ENCODE measurements at regions not wholly inside any gene's neighbourhood (a gene's known extent, or its start where the extent isn't known, plus 50 kb on each side); places are given as distances from the start of the nearest gene placed in this dataset.

DNA sequence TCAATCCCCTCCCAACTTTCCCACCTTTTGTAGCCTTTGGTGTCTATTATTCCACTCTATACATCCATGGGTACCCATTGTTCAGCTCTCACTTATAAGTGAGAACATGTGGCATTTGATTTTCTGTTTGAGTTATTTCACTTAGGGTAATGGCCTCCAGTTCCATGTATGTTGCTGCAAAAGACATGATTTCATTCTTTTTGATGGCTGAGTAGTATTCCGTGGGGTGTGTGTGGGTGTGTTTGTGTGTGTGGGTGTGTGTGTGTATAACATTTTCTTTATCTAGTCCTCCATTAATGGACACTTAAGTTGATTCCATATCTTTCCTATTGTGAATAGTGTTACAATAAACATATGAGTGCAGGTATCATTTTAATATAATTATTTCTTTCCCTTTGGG lies 157.5 kb upstream of the FSTL4 start:
- no peak for DNase-seq (ENCODE audit: low read depth)

DNA sequence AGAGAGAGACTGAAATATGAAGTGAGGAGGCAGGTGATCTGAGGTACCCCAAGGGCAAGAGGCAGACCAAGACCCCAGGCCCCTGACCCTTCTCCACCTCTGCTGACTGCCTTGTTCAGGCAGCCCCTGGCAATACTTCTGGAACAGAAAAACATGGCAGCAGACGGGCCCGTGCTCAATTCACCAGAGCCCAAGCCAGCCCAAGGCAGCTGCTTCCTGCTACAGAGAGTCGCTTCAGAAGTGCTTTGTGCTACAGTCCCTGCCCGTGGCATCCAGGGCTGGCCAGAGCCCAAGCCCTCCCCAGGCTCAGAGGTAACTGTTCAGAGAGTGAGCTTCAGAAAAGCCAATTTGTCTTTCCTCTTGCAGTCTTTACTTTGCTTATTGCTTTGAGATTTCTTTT lies 151.4 kb upstream of the FSTL4 start:
- DNase-seq (ENCODE audit: low read depth): no peak

DNA sequence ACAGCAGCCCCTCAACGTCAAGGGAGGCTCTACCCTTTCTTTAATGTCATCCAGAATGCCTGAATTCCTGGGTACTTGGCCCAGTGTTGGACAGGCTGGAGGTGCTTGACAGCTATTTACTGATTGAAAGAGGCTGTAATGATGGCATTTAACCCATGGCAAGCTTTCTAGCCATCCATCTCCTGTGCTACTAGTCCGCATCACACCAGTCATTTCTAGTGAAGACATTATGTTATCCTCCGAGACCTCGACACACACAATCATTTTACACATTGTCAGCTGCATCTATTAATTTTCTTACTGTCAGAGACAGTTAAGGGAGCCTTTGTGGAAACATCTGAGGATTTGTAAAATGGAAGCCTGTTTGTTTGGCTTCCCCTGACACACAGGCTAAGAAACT lies 149.3 kb upstream of the FSTL4 start:
- DNase-seq (ENCODE audit: low read depth): no peak

DNA sequence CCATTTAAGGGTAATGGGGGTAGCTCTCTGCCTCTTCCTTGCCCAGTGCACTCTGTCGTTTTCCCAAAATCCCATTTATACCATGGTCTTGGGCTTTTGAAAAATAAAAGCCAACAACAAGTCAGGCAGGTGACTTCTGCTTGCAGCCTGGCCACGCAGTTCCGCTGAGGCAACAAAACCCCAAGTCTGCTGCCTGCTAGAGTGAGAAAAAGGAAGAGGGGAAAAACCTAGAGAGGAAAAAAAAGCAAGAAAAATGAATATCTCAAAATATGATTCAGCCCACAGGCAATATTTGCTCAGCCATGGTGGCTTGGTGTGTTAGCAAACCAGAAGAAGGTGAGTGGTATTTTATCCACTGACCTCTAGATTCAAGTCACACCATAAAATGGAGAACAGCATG lies 148.2 kb upstream of the FSTL4 start:
- DNase-seq (ENCODE audit: low read depth): no peak

DNA sequence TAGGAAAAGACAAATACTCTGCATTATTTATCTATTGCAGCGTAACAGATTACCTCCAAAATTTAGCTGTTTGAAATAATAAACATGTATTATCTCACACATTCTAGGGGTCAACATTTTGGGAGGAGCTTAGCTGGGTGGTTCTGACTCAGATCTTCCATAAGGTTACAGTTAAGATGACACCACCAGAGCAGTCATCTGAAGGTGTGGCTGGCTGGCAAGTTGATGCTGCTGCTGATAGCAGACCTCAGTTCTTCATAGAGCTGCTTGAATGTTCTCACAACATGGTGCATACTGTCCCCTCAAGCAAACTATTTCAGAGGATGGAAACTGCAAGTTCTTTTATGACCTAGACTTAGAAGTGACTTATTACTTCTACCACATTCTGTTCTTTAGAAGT lies 146.3 kb upstream of the FSTL4 start:
- no peak for DNase-seq (ENCODE audit: low read depth)

DNA sequence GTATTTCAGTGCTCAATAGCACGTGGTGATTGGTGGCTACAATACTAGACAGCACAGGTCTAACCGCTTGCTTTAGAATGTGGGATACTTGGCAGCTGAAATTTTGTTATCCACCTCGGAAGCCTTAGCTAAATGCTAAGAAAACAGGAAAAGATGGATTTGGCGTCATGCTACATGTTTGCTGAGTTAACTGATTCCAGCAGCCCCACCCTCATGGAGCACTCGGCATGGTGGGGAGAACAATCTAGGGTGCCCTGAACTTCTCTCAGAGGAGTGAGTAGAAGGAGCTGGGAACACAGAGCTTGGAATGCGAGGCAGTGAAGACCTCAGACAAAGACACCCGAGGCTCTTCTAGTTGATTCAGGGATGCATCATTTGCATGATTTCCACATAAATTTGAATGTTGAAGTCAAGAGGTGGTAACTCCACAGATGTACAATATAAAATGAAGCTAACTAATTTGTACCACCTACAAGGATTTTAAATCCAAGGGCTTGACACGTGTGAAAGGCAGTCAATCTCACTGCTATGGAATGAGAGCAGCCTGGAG lies 145.1 kb upstream of the FSTL4 start:
- DNase-seq (ENCODE audit: low read depth): no peak

DNA sequence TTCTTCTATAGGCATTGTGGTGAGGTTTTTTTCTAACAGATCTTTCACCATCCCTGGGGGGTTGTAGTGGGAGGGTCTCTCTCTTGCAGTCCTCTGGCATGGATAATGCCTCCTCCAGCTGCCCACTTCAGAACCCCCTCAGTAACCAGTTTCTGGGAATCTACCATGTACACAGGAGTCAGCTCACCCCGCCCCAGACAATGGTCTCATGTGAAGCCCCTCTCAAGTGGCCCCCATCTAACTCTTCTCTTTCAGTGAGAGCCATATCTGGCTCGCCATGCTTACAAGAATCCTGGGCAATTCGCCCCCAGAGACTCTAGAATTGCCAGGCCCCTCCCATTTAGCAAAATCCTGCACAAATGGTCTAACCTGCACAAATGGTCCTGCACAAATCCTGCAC lies 144.4 kb upstream of the FSTL4 start:
- no peak for DNase-seq (ENCODE audit: low read depth)

DNA sequence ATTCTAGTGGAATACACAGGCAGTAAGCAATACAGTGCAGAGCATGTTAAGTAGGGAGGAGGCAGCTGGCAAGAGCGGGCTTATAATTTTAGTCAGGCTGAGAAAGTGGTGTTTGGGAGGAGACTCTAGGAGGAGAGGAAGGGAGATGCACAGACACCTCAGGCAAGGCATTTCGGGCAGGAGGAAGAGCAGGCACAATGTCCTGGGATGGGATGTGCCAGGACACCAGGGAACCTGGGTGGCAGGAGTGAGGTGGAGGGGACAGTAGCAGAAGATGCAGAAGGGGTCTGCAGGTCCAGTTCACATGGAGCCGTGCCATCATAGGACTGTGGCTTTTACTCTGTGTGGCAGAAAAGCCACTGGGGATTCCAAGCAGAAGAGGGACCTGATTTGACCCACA lies 143.7 kb upstream of the FSTL4 start:
- DNase-seq (ENCODE audit: low read depth): no peak

DNA sequence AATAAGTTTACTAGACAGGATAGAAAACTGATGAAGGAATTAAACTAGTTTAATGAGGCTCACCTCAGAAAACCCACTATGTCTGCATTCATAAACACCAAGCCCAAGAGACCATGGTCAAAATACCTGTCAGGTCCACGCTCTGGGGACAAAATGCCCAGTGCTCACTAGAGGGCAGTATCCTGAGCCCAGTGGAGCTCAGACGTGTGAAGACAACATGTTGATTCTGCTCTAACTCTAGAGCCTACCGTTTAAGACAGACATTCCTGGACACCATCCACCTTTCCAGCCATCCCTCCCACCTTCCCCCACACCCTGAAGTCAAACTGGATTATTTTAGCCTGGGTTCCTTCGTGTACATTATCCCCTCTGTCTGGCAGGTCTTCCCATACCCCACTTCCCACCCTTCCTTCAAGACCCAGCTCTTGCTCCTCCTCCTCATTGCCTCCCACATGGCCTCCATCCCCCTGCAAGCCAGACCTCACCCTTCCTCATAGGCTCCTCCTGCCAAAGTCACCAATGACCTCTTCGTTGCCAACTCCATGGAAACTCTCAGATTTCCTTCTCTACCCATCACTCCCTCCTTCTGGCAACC lies 142.3 kb upstream of the FSTL4 start:
- DNase-seq (ENCODE audit: low read depth): peak; percentile 32

DNA sequence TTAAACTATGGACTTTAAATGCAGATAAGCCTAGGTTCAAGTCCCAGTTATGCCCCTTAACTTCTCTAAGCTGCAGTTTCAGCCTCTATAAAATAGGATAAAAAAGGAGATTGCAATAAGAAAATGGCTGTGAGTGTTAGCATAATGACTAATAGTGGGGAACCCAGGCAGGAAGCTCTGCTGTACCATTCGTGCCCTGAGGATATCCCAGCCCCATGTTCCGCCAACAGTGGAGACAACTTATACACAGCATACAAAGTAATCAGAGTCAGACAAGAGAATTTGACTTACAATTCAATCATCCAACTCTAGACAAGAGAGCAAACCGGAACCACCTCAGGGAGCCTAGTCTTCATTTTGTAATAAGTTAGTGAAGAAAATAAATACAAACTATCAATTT lies 141.5 kb upstream of the FSTL4 start:
- peak; percentile 85 for DNase-seq (ENCODE audit: low read depth)

DNA sequence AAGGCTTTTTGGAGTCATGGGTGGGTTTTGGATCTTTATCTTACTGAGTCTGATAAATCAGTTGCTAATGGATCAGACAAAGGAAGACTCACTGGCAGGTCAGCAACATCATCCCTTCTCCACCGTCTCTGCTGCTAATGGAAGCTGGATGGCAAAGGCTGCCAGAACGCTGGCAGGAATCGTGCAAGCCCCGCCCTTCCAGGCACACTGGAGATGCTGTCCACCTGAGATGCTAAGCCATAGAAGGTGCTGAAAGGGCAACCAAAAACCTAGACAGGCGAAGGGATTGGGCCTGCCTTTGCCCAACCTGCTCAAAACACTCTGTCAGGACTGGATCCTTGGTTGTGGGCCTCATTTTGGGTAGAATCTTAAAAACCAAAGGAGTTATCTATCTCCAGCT lies 139.5 kb upstream of the FSTL4 start:
- no peak for DNase-seq (ENCODE audit: low read depth)

DNA sequence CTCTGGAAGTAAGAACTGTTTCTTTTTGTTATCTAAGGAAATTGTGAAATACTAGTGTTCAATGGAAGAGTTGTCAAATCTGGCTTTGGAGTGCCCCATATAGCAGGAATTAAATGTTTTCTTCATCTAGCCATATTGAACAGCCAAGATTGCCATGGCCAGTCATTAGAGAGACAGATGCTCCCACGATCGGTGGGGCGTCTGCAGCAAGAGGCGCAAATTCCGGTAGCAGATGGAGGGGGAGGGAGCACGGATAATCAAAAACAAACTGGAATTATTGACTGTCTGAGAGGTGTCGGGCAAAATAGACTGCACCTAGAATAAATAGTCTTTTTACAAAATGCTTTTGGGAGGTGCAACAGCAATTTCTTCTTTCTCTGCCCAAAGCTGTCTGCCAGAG lies 139.1 kb upstream of the FSTL4 start:
- no peak for DNase-seq (ENCODE audit: low read depth)

DNA sequence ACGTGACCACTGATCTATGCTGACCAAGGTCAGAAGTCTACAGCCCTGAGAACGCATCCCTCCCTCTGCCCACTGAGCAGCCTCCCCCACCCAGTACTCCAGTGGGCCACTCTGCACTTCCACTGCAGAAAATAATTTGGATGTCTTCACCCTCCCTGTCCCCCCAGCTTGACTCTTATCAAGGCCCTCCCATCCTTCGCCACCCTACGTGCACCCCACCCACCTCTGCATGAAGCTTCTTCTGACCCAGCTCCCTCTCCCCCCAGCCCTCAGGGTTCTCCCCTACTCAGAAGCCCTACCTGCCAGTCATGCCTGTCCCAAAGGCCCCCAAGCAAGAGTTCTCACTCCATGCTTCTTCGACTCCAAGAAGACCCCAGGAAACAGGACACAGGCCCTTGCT lies 138.5 kb upstream of the FSTL4 start:
- no peak for DNase-seq (ENCODE audit: low read depth)

DNA sequence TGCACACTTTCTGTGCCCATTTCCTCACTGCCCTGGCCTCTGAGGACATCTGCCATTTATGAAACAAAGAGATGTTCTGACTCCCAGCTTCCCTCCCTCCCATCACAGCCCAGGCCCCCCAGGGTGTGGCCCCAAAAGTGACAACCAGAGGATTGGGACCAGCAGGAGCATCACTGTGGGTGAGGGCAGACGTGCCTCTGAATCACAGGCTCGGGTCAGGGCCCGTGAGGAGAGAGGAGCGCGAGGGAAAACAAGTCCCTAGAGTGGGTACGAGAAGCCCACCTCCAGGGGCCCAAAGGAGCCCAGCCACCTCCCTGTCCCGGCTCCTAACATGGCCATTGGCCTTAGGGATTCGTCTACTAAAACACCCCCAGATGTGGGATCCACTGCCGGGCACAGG lies 138.0 kb upstream of the FSTL4 start:
- DNase-seq (ENCODE audit: low read depth): no peak

DNA sequence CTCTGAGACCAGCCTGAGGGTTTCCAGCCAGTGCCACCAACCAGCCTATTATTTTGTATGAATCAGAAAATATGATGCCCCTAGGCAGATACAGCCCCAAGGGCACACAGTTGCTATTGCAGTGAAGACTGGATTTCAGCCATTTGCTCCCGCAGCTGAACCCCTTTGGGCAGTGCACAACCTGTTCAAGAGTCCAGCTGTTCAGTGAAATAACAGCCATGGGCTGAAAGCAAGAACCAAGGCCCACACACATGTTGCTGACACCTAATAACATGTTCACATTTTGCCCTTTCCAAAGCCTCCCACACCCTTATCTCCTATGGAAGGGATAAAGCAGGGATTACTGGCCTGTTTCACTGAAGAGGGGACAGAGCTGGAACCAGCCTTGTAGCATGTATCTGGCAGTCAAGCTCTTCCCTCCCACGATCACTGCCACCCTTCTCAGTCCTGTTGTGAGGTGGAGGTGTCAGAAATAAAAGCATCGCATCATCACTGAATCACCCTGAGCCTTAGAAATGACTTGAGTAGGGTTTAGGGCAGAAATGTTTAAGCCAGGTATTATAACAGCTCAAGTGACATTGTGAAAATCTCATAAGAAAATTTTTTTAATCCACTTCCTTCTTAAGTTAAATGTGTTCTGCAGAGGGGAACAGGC lies 137.1 kb upstream of the FSTL4 start:
- no peak for DNase-seq (ENCODE audit: low read depth)

DNA sequence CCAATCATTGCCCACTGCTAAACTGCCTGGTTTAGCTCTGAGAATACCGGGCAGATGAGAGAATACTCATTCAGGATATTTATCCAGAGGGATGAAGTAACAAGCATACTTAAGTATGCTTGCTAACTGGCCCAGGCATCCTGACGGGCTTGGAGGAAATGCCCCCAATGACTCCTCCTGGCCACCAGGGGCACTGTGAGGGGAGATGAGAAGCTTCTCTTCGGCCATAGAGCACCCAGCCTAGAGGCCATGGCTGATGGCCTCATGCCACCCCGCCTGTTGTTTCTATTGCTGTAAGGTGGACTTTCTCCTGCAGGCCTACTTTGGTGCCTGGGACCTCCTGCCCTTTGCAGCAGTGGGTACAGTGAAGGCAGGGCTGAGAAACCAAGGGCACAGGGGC lies 134.5 kb upstream of the FSTL4 start:
- DNase-seq (ENCODE audit: low read depth): peak; percentile 23

DNA sequence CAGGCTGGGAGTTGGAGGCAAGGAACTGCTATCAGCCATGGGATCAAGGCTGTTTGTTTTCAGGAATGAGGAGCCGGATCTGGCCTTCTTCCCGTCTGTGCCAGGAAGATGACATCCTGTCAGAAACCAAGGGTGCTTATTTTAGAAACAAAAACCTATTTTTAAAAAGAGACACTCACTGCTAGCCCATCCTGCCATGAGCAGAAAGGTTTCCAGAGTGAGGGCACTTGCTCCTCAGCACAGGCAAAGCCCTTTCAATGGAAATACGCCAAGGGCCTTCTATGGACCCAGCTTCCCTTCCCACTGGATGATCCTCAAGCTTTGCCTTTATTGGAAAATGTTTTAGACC lies 132.6 kb upstream of the FSTL4 start:
- DNase-seq (ENCODE audit: low read depth): no peak

DNA sequence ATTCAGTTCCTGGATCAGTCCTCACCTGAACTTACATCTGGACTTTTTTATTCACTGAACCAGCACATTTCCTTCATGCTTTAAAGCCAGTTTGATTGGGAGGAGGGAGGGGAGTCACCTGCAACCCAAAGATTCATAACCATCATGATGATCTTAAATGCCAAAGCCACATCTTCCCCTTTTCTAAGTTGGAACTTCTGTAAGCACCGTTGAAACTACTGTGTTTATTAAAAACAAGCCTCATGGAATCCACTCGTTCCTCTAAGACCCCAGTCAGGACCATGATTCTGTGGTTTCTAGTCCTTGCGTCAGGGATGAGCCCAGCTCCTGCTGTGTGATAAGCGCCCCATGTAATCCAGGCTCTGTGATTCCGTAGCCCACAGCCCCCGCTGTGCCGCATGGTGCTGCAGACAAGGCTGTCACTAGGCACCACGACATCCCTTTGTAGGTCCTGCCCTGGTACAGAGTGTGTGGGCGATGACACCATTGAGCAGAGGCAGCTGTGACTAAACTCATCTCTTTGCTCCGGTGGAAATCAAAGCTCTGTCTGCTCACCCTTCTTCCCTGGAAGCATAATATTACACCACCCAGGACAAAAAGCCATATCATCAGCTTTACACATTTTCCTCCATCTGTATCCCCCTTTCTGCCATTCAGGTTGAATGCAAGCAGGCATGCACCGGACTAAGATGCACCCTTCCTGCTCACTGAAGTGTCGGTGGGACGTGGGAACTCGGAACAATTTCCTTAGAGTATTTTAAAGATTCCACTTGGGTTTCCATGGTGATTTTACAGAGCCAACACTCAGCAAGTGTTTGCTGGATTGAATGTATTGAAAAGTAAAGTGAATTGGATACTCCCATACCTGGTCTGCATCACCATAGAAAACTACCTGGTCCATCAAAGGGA lies 132.0 kb upstream of the FSTL4 start:
- DNase-seq (ENCODE audit: low read depth): no peak

DNA sequence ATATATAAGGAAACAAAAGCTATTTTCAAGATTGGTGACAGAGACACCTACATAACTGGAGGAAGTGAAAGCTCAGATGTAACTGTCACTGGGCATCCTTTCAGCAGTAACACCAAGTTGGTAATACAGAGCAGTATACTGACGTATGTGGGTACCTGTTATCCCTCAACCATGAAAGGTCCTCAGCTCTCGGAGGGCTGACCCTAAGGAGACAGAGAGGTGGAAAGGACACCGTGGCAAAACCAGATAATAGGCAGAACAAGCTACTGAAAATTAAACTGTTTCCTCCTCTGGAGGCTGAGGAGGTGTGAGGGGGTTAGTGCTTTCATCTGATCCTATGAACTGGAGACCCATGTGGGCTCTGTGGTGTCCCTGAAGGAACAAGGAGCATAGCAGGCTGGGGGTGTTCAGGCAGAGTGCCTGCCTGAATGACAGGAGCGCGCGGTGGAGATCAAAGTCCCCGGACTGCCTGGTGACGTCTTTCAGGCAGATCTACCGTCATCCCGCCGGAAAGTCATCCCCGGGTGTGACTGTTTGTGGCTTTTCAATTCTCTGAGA lies 130.2 kb upstream of the FSTL4 start:
- DNase-seq (ENCODE audit: low read depth): no peak

DNA sequence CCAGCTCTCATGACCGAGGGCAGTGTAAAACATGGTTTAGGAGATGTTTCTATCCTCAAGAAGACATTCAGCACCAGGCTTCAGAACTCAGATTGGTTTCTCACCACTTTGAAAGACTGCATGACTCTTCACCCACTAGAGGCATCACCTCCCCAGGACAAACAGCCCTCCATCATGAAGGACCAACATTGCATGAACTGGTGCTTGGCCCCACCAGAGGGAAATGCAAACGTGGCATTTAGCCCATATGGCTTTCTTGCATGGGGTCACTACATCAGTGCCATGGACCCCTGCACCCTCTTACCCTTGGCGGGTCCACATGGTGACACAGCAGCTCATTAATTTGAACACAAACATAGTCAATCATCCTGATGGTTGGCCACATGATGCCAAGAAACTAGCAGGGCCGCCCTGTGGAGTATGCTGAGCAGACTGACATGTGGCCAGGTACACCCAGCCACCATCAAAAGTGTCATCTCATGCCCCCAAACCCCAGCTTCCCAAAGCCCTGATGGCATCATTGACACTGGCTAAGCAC lies 129.5 kb upstream of the FSTL4 start:
- DNase-seq (ENCODE audit: low read depth): no peak

DNA sequence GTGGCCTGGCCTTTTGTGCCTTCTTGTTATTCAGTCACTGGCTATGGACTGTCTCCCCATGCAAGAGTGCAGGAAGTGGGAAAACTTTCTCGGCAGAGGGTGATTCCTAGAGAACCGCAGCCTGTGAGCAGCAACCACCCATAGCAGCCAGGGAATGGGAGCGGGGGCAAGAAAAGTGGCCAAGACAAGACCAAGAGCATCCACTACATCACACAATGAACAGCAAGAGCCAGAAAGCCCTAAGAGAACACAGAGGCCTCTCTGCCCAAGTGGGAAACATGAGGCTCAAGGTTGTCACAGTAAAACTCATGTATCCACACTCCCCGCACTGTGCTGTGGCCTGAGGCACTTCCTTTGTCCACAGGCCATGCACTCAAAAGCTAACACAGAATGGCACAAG lies 129.1 kb upstream of the FSTL4 start:
- no peak for DNase-seq (ENCODE audit: low read depth)

DNA sequence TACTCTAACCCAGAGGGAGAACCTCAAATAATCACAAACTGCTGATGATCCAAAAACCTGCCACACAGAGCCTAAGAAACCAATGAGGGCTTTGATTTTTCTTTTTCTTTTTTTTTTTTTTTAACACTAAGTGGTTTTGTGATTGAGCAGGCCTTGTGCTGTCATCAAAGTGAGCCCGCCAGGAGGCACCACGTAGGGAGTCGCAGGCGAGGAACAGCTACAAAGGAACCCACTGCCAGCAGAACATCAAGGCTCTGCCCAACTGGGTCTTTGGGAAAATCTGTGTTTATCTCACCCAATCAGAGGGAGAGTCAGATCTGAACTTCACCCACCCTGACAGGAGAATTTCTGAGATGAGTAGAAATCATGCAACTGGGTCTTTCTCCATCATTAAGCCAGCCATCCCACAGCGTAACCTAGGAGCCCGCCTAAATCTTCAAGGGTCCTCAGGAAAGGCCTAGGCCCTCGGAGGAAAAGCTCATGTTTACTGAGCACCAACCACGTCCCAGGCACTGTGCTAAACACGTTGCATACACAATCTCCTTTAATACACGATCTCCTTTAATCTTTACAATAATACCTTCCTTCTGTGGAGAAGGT lies 126.9 kb upstream of the FSTL4 start:
- no peak for DNase-seq (ENCODE audit: low read depth)
